Skin of body (tissue), 1 donor: ENCODE measurements at regions not wholly inside any gene's neighbourhood (a gene's known extent, or its start where the extent isn't known, plus 50 kb on each side); places are given as distances from the start of the nearest gene placed in this dataset.
"Not testable (repeated sequence)": the region's sequence is repeated elsewhere in the genome, so short reads cannot be mapped to it uniquely, and the experiment has no call there.

Experiments used
- DNase-seq: peaks from one replicate; lab custom pipeline; 2025; lab: John Stamatoyannopoulos, UW

- no peak for DNase-seq
These were observed 56.2 kb upstream of the TNPO1 start for GRCh38 chr5:72760259-72760658.

- DNase-seq = no peak
These were observed 63.6 kb upstream of the TNPO1 start for GRCh38 chr5:72752909-72753308.

GRCh38 chr5:72749362-72749997 lies 67.0 kb upstream of the TNPO1 start:
- no peak for DNase-seq

- DNase-seq = no peak
These were observed 68.6 kb upstream of the TNPO1 start for GRCh38 chr5:72747826-72748225.

- DNase-seq = no peak
These were observed 69.7 kb upstream of the TNPO1 start for GRCh38 chr5:72746736-72747135.

- DNase-seq = no peak
These were observed 72.3 kb upstream of the TNPO1 start for GRCh38 chr5:72744136-72744535.

- no peak for DNase-seq
These were observed 74.7 kb upstream of the TNPO1 start for GRCh38 chr5:72741805-72742204.

GRCh38 chr5:72733810-72734209 lies 82.7 kb upstream of the TNPO1 start:
- no peak for DNase-seq

- no peak for DNase-seq
These were observed 92.9 kb upstream of the TNPO1 start for GRCh38 chr5:72723581-72723980.

- DNase-seq = no peak
These were observed 93.5 kb upstream of the TNPO1 start for GRCh38 chr5:72722792-72723452.

- no peak for DNase-seq
These were observed 94.6 kb upstream of the TNPO1 start for GRCh38 chr5:72721844-72722243.

GRCh38 chr5:72720205-72720604 lies 96.3 kb upstream of the TNPO1 start:
- DNase-seq = no peak

- no peak for DNase-seq
These were observed 105.1 kb upstream of the TNPO1 start for GRCh38 chr5:72711351-72711750.

- DNase-seq = no peak
These were observed 107.1 kb upstream of the TNPO1 start for GRCh38 chr5:72709341-72709740.

GRCh38 chr5:72705178-72705577 lies 111.3 kb upstream of the TNPO1 start:
- DNase-seq = no peak

- no peak for DNase-seq
These were observed 112.6 kb upstream of the TNPO1 start for GRCh38 chr5:72703876-72704275.

GRCh38 chr5:72702881-72703434 lies 113.5 kb upstream of the TNPO1 start:
- no peak for DNase-seq

GRCh38 chr5:72702105-72702504 lies 114.4 kb upstream of the TNPO1 start:
- DNase-seq = not testable (repeated sequence)

- no peak for DNase-seq
These were observed 118.0 kb upstream of the TNPO1 start for GRCh38 chr5:72698481-72698880.

- DNase-seq = no peak
These were observed 118.8 kb upstream of the TNPO1 start for GRCh38 chr5:72697622-72698021.

GRCh38 chr5:72695659-72696058 lies 120.8 kb upstream of the TNPO1 start:
- no peak for DNase-seq

- DNase-seq = no peak
These were observed 121.6 kb upstream of the TNPO1 start for GRCh38 chr5:72694856-72695255.

- DNase-seq = peak; percentile 50
These were observed 122.8 kb upstream of the TNPO1 start for GRCh38 chr5:72693546-72694205.
